ENCODE measurements at regions not wholly inside any gene's neighbourhood (a gene's known extent, or its start where the extent isn't known, plus 50 kb on each side); places are given as distances from the start of the nearest gene placed in this dataset.

DNA sequence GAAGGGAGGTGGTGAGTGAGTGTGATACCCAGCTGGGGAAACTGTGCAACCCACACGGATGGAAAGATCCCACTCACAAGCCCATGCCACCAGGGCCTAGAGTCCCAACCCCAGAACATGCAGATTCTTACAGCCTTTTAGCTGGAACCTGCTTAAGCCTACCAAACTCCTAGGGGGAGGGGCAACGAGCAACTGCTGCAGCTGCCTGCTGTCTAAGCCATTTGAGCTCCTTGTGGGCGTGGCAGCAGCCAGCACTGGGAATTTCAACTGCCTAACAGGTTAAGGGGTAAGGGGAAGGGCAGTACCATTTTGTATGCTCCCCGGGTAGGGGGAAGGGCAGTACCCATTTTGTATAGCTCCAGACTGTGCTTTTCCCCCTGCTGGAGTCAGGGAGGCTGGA is 673.2 kb upstream of the BCHE start:
- no peak for TF ChIP-seq POLR2AphosphoS5 (IDR thresholded peaks at IDR 0.05)
- TF ChIP-seq, protein P1, sequence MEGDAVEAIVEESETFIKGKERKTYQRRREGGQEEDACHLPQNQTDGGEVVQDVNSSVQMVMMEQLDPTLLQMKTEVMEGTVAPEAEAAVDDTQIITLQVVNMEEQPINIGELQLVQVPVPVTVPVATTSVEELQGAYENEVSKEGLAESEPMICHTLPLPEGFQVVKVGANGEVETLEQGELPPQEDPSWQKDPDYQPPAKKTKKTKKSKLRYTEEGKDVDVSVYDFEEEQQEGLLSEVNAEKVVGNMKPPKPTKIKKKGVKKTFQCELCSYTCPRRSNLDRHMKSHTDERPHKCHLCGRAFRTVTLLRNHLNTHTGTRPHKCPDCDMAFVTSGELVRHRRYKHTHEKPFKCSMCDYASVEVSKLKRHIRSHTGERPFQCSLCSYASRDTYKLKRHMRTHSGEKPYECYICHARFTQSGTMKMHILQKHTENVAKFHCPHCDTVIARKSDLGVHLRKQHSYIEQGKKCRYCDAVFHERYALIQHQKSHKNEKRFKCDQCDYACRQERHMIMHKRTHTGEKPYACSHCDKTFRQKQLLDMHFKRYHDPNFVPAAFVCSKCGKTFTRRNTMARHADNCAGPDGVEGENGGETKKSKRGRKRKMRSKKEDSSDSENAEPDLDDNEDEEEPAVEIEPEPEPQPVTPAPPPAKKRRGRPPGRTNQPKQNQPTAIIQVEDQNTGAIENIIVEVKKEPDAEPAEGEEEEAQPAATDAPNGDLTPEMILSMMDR (IDR thresholded peaks at IDR 0.05) = no peak
- TF ChIP-seq POLR2A (IDR thresholded peaks at IDR 0.05; ENCODE audit: low read depth) = no peak
- TF ChIP-seq EP300 (IDR thresholded peaks at IDR 0.05) = no peak

Measured in esophagus muscularis mucosa (tissue), 4 donors.